Fibroblast of villous mesenchyme (primary cell): ENCODE measurements at regions not wholly inside any gene's neighbourhood (a gene's known extent, or its start where the extent isn't known, plus 50 kb on each side); places are given as distances from the start of the nearest gene placed in this dataset.
"Not testable (repeated sequence)": the region's sequence is repeated elsewhere in the genome, so short reads cannot be mapped to it uniquely, and the experiment has no call there.

Source experiments
- DNase-seq: peaks from one replicate; pipeline ENCODE4 v3.0.0-alpha.2; 2010; ENCODE audit warnings: low read depth
- H3K4me3 ChIP-seq: 2 replicates; pipeline ENCODE4 v1.5.1; 2011; ENCODE audit warnings: low read depth, mild to moderate bottlenecking, low read length
- CTCF ChIP-seq: IDR thresholded peaks from 2 replicates; pipeline ENCODE4 v1.5.1; 2012; ENCODE audit warnings: low read depth, mild to moderate bottlenecking, low read length; ENCODE audit not compliant: insufficient read depth

- TF ChIP-seq CTCF: no peak
- no peak for DNase-seq
- no peak overlapping the region for H3K4me3 ChIP-seq
Observed at GRCh38 chr6:80961166-80961565, 791.3 kb downstream of the TENT5A start.

- TF ChIP-seq CTCF: no peak
- DNase-seq: no peak
- no peak overlapping the region for H3K4me3 ChIP-seq
Observed at GRCh38 chr6:80959034-80959433, 793.4 kb downstream of the TENT5A start.

GRCh38 chr6:80956898-80957297, 795.6 kb downstream of the TENT5A start:
- TF ChIP-seq CTCF: no peak
- no peak for DNase-seq
- no peak overlapping the region for H3K4me3 ChIP-seq

GRCh38 chr6:80952479-80952878, 800.0 kb downstream of the TENT5A start:
- not testable (repeated sequence) for H3K4me3 ChIP-seq, DNase-seq

- TF ChIP-seq CTCF: no peak
- no peak overlapping the region for H3K4me3 ChIP-seq
- DNase-seq: no peak
Observed at GRCh38 chr6:80946402-80946801, 806.1 kb downstream of the TENT5A start.

- no peak overlapping the region for H3K4me3 ChIP-seq
- no peak for DNase-seq
- TF ChIP-seq CTCF: no peak
Observed at GRCh38 chr6:80942911-80943310, 809.6 kb downstream of the TENT5A start.

GRCh38 chr6:80940976-80941375, 811.5 kb downstream of the TENT5A start:
- no peak for DNase-seq
- no peak overlapping the region for H3K4me3 ChIP-seq
- no peak for TF ChIP-seq CTCF
